ENCODE measurements at regions not wholly inside any gene's neighbourhood (a gene's known extent, or its start where the extent isn't known, plus 50 kb on each side); places are given as distances from the start of the nearest gene placed in this dataset.
"Not testable (repeated sequence)": the region's sequence is repeated elsewhere in the genome, so short reads cannot be mapped to it uniquely, and the experiment has no call there.

GRCh38 chr12:33026791-33027190, 130.2 kb upstream of the PKP2 start:
- TF ChIP-seq CTCF (IDR thresholded peaks at IDR 0.05; ENCODE audit: low read depth, low read length), result no peak

GRCh38 chr12:33022724-33023123, 126.1 kb upstream of the PKP2 start:
- not testable (repeated sequence) for H3K4me3 ChIP-seq (ENCODE audit: low read depth, low read length); H3K4me1 ChIP-seq; DNase-seq; H3K9me3 ChIP-seq; H3K36me3 ChIP-seq; H3K27me3 ChIP-seq

More at GRCh38 chr12:33026791-33027190, 130.2 kb upstream of the PKP2 start:
- Histone ChIP-seq H3K4me1 (no peaks in the 10 kb centered on the region), H3K9me3 (no peaks in the 10 kb centered on the region), H3K27me3 (no peaks in the 10 kb centered on the region), H3K36me3 (no peaks in the 10 kb centered on the region), H3K4me3 (ENCODE audit: low read depth, low read length) (no peak overlapping the region)
- no peak for DNase-seq

GRCh38 chr12:33017029-33017428, 120.5 kb upstream of the PKP2 start:
- H3K9me3 ChIP-seq; H3K4me3 ChIP-seq (ENCODE audit: low read depth, low read length); H3K4me1 ChIP-seq; DNase-seq; H3K36me3 ChIP-seq; H3K27me3 ChIP-seq: not testable (repeated sequence)

GRCh38 chr12:33012226-33012625, 115.6 kb upstream of the PKP2 start:
- Histone ChIP-seq H3K9me3 (no peaks in the 10 kb centered on the region), H3K4me3 (ENCODE audit: low read depth, low read length) (no peak overlapping the region), H3K36me3 (no peaks in the 10 kb centered on the region), H3K4me1 (no peaks in the 10 kb centered on the region), H3K27me3 (no peaks in the 10 kb centered on the region)
- no peak for TF ChIP-seq CTCF (IDR thresholded peaks at IDR 0.05; ENCODE audit: low read depth, low read length)
- no peak for DNase-seq

- no peak for DNase-seq
- no peak for TF ChIP-seq CTCF (IDR thresholded peaks at IDR 0.05; ENCODE audit: low read depth, low read length)
- no peaks in the 10 kb centered on the region for H3K27me3 ChIP-seq
- no peak overlapping the region for H3K4me3 ChIP-seq (ENCODE audit: low read depth, low read length)
- H3K9me3 ChIP-seq, result no peaks in the 10 kb centered on the region
- no peaks in the 10 kb centered on the region for H3K4me1 ChIP-seq
- no peaks in the 10 kb centered on the region for H3K36me3 ChIP-seq
Observed at GRCh38 chr12:33006106-33006505, 109.5 kb upstream of the PKP2 start.

- Histone ChIP-seq H3K27me3 (no peaks in the 10 kb centered on the region), H3K4me1 (no peaks in the 10 kb centered on the region), H3K36me3 (no peaks in the 10 kb centered on the region), H3K4me3 (ENCODE audit: low read depth, low read length) (no peak overlapping the region), H3K9me3 (no peaks in the 10 kb centered on the region)
- TF ChIP-seq CTCF (IDR thresholded peaks at IDR 0.05; ENCODE audit: low read depth, low read length), result no peak
- no peak for DNase-seq
Observed at GRCh38 chr12:33000016-33000415, 103.4 kb upstream of the PKP2 start.

- H3K4me1 ChIP-seq, result no peaks in the 10 kb centered on the region
- H3K9me3 ChIP-seq, result no peaks in the 10 kb centered on the region
- no peaks in the 10 kb centered on the region for H3K36me3 ChIP-seq
- no peak for DNase-seq
- H3K27me3 ChIP-seq, result no peaks in the 10 kb centered on the region
- H3K4me3 ChIP-seq (ENCODE audit: low read depth, low read length), result no peak overlapping the region
- TF ChIP-seq CTCF (IDR thresholded peaks at IDR 0.05; ENCODE audit: low read depth, low read length), result no peak
Observed at GRCh38 chr12:32997471-32997870, 100.9 kb upstream of the PKP2 start.

Measured in BE2C (cell line).